Left lung (tissue), 4 donors: ENCODE measurements at regions not wholly inside any gene's neighbourhood (a gene's known extent, or its start where the extent isn't known, plus 50 kb on each side); places are given as distances from the start of the nearest gene placed in this dataset.

Source experiments
- ATAC-seq: fragments of 200-7000 bp; cut with Tn5 transposase; one replicate; pipeline ENCODE4 v1.9.1; 2020; ENCODE audit warnings: moderate library complexity
- DNase-seq, 4 donors: peaks; one replicate each; pipeline ENCODE4 v3.0.0-alpha.2; 2013 to 2020
- H3K27ac ChIP-seq, 2 donors: fragments of 200-600 bp; sonication (generic) in 1 of 2; one replicate each; pipeline versions ENCODE4 v1.5.0 to v1.8.0; 2020 to 2021
- H3K27me3 ChIP-seq, 2 donors: fragments of 200-600 bp; sonication (generic) in 1 of 2; one replicate each; pipeline versions ENCODE4 v1.5.0 to v1.8.0; 2020 to 2021
- H3K36me3 ChIP-seq, 2 donors: fragments of 200-600 bp; sonication (generic) in 1 of 2; one replicate each; pipeline versions ENCODE4 v1.5.0 to v1.8.0; 2020 to 2021
- H3K4me1 ChIP-seq, 2 donors: fragments of 200-600 bp; one replicate each; pipeline ENCODE4 v1.8.0; 2021
- H3K4me3 ChIP-seq, 2 donors: fragments of 200-600 bp; sonication (generic) in 1 of 2; one replicate each; pipeline versions ENCODE4 v1.5.0 to v1.8.0; 2020 to 2021; ENCODE audit warnings: mild to moderate bottlenecking in 1 of 2
- H3K9me3 ChIP-seq, 2 donors: fragments of 200-600 bp; sonication (generic) in 1 of 2; one replicate each; pipeline versions ENCODE4 v1.5.0 to v1.8.0; 2020 to 2021
- intact Hi-C, 2 donors: fragments of 100-400 bp; cut with DNase I; formaldehyde crosslinking; loops; one replicate each; pipeline versions ENCODE4 v1.11.2 to v1.14.2; 2022
- TF ChIP-seq, protein P1 (sequence below), 2 donors: fragments of 200-600 bp; sonication (generic) in 1 of 2; IDR thresholded peaks; one replicate each; pipeline versions ENCODE4 v1.5.0 to v1.8.0; 2021; ENCODE audit warnings: antibody characterized with exemption in 2 of 2
- donor health status: DM: no; HTN: yes; CAD: no.
- donor health status: DM: no; HTN: no; CAD: no.

DNA sequence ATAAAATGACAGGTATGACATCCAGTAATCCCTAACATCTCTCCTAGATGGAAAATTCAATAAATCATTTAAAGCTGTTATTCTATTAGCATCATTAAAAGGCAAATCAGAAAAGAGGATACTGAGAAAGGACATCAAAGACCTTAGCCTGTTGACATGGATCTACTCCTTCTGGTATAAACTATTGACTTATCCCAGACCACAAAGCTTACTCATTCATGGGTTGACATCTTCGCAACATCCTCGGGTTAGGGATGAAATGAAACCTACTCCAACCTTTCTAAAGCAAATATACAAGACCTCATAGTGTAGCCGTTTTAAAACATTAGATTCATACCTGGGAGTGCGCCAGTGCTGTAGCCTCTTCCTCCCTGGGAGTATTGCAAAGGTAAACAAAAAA lies 191.5 kb upstream of the BTG1 start:
- H3K27ac ChIP-seq, result no peak overlapping the region
- DNase-seq (no peak), ATAC-seq (no peak)
- H3K36me3 ChIP-seq, result no peaks in the 10 kb centered on the region
- TF ChIP-seq, protein P1, sequence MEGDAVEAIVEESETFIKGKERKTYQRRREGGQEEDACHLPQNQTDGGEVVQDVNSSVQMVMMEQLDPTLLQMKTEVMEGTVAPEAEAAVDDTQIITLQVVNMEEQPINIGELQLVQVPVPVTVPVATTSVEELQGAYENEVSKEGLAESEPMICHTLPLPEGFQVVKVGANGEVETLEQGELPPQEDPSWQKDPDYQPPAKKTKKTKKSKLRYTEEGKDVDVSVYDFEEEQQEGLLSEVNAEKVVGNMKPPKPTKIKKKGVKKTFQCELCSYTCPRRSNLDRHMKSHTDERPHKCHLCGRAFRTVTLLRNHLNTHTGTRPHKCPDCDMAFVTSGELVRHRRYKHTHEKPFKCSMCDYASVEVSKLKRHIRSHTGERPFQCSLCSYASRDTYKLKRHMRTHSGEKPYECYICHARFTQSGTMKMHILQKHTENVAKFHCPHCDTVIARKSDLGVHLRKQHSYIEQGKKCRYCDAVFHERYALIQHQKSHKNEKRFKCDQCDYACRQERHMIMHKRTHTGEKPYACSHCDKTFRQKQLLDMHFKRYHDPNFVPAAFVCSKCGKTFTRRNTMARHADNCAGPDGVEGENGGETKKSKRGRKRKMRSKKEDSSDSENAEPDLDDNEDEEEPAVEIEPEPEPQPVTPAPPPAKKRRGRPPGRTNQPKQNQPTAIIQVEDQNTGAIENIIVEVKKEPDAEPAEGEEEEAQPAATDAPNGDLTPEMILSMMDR (IDR thresholded peaks at IDR 0.05), result no peak
- H3K4me1 ChIP-seq, result peaks cover 3 to 12% of the 10 kb centered on the region in 2 donors
- intact Hi-C loops, result no loop called here
- H3K27me3 ChIP-seq, result no peaks in the 10 kb centered on the region
- H3K9me3 ChIP-seq, result no peaks in the 10 kb centered on the region
- H3K4me3 ChIP-seq, result no peak overlapping the region

DNA sequence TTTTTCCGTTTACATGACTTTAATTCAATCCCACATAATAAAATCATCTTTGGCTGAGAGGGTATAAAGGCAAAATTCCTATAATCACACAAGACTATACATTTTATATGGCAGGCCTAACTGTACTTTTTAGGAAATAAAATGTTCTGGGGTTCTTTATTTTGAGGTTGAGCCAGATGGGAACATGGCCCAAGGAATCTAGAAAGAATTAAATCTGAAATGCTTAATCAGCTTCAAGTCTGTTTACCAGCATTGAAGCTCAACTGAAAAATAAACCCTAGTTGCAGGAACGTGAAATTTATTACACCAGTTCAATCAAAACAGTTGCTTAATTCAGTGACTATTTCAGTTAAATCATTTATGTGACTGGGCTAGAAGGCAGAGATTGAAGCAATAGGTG lies 191.0 kb upstream of the BTG1 start:
- ATAC-seq, result no peak
- H3K9me3 ChIP-seq, result no peaks in the 10 kb centered on the region
- H3K36me3 ChIP-seq, result no peaks in the 10 kb centered on the region
- H3K27me3 ChIP-seq, result no peaks in the 10 kb centered on the region
- peaks cover 3 to 11% of the 10 kb centered on the region in 2 donors for H3K4me1 ChIP-seq
- no peak overlapping the region for H3K4me3 ChIP-seq
- DNase-seq, result peak in 1 of 4 donors; percentile 40
- TF ChIP-seq, protein P1 (IDR thresholded peaks at IDR 0.05), result no peak
- H3K27ac ChIP-seq, result no peak overlapping the region
- intact Hi-C loops, result no loop called here

DNA sequence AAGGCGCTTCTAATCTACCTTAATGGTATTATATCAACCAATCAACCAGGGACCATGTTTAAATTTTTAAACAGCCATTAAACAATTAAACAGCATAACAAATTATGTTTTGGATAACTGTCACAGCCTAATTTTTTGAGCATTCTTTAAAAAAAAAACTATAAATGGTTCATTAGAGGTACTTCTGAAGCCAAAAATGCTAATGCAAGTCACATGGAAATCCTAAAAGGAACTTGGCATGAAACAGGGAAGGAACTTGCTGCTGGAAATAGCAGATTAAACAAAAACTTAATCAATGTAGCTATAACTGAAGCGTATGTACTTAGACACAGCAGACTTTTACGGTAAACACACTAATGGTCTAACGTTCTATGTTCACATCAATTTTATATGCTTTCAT lies 190.2 kb upstream of the BTG1 start:
- no peak for ATAC-seq
- no peak overlapping the region for H3K27ac ChIP-seq

DNA sequence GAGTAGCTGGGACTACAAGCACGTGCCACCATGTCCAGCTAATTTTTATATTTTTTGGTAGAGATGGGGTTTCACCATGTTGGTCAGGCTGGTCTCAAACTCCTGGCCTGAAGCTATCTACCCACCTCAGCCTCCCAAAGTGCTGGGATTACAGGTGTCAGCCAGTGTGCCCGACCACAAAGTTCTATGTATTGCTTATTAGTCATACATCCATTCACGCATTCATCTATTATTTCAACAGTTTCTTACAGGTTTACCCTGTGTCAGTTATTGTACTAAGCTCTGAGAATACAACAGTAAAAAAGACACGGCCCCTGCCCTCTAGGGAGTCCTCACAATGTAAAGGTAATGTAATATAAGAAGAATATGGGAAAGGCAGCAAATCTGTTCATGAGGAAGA lies 188.9 kb upstream of the BTG1 start:
- no peak for ATAC-seq
- Histone ChIP-seq H3K36me3 (no peaks in the 10 kb centered on the region), H3K27me3 (no peaks in the 10 kb centered on the region), H3K27ac (no peak overlapping the region), H3K4me1 (peaks cover 0 to 3% of the 10 kb centered on the region in 2 donors), H3K9me3 (no peaks in the 10 kb centered on the region), H3K4me3 (no peak overlapping the region)
- TF ChIP-seq, protein P1 (IDR thresholded peaks at IDR 0.05), result no peak
- no peak for DNase-seq
- intact Hi-C loops, result no loop called here

More for the DNA sequence above, 190.2 kb upstream of the BTG1 start:
- TF ChIP-seq, protein P1 (IDR thresholded peaks at IDR 0.05), result no peak
- Histone ChIP-seq H3K4me1 (peaks cover 3% of the 10 kb centered on the region in 2 donors), H3K4me3 (no peak overlapping the region), H3K36me3 (no peaks in the 10 kb centered on the region), H3K27me3 (no peaks in the 10 kb centered on the region), H3K9me3 (no peaks in the 10 kb centered on the region)
- intact Hi-C loops, result no loop called here
- no peak for DNase-seq

DNA sequence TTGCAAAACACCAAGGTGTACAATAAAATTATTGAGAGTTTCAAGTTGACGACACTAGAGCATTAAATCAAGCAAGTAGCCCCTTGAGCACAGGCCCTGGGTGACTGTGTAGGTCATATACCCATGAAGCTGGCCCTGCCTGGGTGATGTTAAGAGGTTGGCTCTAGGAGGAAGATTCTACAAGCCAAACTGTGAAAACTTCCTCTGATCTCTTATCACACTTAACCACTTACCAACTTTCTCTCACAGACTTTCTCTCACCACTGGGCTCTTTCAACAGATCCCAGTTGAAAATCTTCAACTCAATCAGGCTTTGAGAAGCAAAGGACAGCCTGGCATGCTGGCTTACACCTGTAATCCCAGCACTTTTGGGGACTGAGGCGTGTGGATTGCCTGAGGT lies 186.9 kb upstream of the BTG1 start:
- TF ChIP-seq, protein P1 (IDR thresholded peaks at IDR 0.05), result no peak
- ATAC-seq, result no peak
- no peaks in the 10 kb centered on the region for H3K9me3 ChIP-seq

More for the DNA sequence above, 186.9 kb upstream of the BTG1 start:
- Histone ChIP-seq H3K36me3 (no peaks in the 10 kb centered on the region), H3K4me1 (peaks cover 0 to 3% of the 10 kb centered on the region in 2 donors), H3K27me3 (no peaks in the 10 kb centered on the region), H3K27ac (no peak overlapping the region), H3K4me3 (no peak overlapping the region)
- DNase-seq, result no peak
- intact Hi-C loops, result no loop called here
